ENCODE measurements at regions not wholly inside any gene's neighbourhood (a gene's known extent, or its start where the extent isn't known, plus 50 kb on each side); places are given as distances from the start of the nearest gene placed in this dataset.

GRCh38 chr17:79503126-79503839 is 107.6 kb downstream of the RBFOX3 start:
- H3K4me3 ChIP-seq, result no peak overlapping the region
- no peaks in the 10 kb centered on the region for H3K4me1 ChIP-seq
- intact Hi-C loops (cut with DNase I), result no loop called here
- 53 to 60% methylated on average over 10 to 15 of the region's 15 CpGs for WGBS, 2 donors
- no peak for DNase-seq
- H3K27ac ChIP-seq, result no peak overlapping the region
- no peaks in the 10 kb centered on the region for H3K27me3 ChIP-seq
- H3K9me3 ChIP-seq, result no peaks in the 10 kb centered on the region
- ATAC-seq, result no peak
- TF ChIP-seq CTCF (IDR thresholded peaks at IDR 0.05) (no peak), POLR2A (IDR thresholded peaks at IDR 0.05) (no peak)
- no peaks in the 10 kb centered on the region for H3K36me3 ChIP-seq (replicated peaks in 1 of 2; ENCODE audit: insufficient read depth in 1 of 2, low read depth in 2 of 2)

- WGBS, 2 donors, result 73 to 78% methylated on average over 3 of the region's 3 CpGs
- ATAC-seq (no peak), DNase-seq (no peak)
- Histone ChIP-seq H3K4me1 (no peaks in the 10 kb centered on the region), H3K9me3 (no peaks in the 10 kb centered on the region), H3K4me3 (no peak overlapping the region), H3K27me3 (no peaks in the 10 kb centered on the region), H3K27ac (no peak overlapping the region), H3K36me3 (replicated peaks in 1 of 2; ENCODE audit: insufficient read depth in 1 of 2, low read depth in 2 of 2) (no peaks in the 10 kb centered on the region)
- intact Hi-C loops (cut with DNase I), result no loop called here
- TF ChIP-seq CTCF (IDR thresholded peaks at IDR 0.05) (no peak), POLR2A (IDR thresholded peaks at IDR 0.05) (no peak)
Observed at GRCh38 chr17:79501910-79502309, 108.9 kb downstream of the RBFOX3 start.

GRCh38 chr17:79500745-79501618 is 109.9 kb downstream of the RBFOX3 start:
- Histone ChIP-seq H3K27me3 (no peaks in the 10 kb centered on the region), H3K9me3 (no peaks in the 10 kb centered on the region), H3K27ac (no peak overlapping the region), H3K4me1 (no peaks in the 10 kb centered on the region), H3K4me3 (no peak overlapping the region), H3K36me3 (replicated peaks in 1 of 2; ENCODE audit: insufficient read depth in 1 of 2, low read depth in 2 of 2) (no peaks in the 10 kb centered on the region)
- peak; percentile 30 for ATAC-seq
- TF ChIP-seq CTCF (IDR thresholded peaks at IDR 0.05) (no peak), POLR2A (IDR thresholded peaks at IDR 0.05) (no peak)
- DNase-seq, result peak in 2 of 4 donors; percentile 12 to 13
- 12 to 17% methylated on average over 22 to 23 of the region's 23 CpGs for WGBS, 2 donors
- intact Hi-C loops (cut with DNase I), result no loop called here

GRCh38 chr17:79498854-79499253 is 112.0 kb downstream of the RBFOX3 start:
- Histone ChIP-seq H3K36me3 (replicated peaks in 1 of 2; ENCODE audit: insufficient read depth in 1 of 2, low read depth in 2 of 2) (no peaks in the 10 kb centered on the region), H3K9me3 (no peaks in the 10 kb centered on the region), H3K27ac (no peak overlapping the region), H3K4me1 (no peaks in the 10 kb centered on the region), H3K27me3 (no peaks in the 10 kb centered on the region), H3K4me3 (no peak overlapping the region)
- intact Hi-C loops (cut with DNase I), result no loop called here
- 0 to 5% methylated on average over 1 of the region's 1 CpG for WGBS, 2 donors
- DNase-seq (no peak), ATAC-seq (no peak)
- no peak for TF ChIP-seq POLR2A (IDR thresholded peaks at IDR 0.05)
- TF ChIP-seq CTCF (IDR thresholded peaks at IDR 0.05), result no peak

All from body of pancreas (tissue), 4 donors.